GM21381 (cell line): ENCODE measurements at regions not wholly inside any gene's neighbourhood (a gene's known extent, or its start where the extent isn't known, plus 50 kb on each side); places are given as distances from the start of the nearest gene placed in this dataset.

Source experiments
- ATAC-seq: cut with Tn5 transposase; IDR thresholded peaks from one replicate; pipeline ENCODE4 v1.9.1; 2021; ENCODE audit warnings: mild to moderate bottlenecking, moderate library complexity; ENCODE audit not compliant: unreplicated experiment

DNA sequence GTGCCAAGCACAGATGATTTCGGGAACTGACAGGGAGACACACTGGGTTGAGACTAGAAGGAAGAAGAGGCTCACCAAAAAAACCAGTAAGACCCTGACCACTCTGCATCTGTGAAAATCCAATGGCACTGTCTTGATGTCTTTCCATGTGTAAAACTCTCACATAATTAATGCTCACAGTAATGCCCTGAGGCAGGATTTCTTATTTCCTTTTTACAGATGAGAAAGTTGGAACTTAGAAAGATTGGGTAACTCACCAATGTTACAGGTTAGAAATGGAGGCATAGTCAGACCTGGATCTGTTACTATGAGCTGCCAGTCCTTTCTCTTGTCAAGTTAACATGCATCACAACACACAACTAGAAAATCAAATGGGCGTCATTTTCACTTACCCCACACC is 151.0 kb upstream of the MCHR2 start:
- ATAC-seq = no peak

DNA sequence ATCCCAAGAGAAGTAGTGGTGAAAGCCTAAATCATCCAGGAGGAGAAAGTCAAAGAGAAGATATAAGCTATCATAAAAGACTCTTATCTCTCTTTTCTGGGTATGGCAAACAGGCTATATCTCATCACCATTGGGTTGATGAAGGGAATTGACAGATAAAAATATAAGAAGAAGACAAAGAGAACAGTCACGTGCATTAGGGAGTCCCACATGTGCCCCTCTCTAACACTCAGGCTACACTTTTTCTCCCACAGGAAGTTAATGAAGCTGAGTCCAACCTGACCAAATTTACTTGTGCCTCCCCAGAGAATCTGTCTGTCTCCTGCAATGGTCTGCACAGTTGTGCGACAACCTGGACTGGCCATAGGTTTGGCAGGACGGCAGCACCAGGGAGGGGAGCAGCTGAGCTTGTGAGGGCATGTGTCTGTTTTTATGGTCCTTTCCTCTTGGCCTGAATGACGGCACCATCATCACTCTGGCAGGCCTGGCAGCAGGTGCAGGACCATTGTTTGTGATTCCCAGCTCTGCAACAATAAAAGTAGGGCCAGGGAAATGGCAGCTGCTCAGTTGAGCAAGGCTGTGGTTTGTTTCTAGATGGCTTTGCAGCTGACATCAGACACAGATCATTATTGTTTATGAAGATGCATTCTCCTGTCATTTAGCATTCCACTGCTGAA is 144.5 kb upstream of the MCHR2 start:
- no peak for ATAC-seq

DNA sequence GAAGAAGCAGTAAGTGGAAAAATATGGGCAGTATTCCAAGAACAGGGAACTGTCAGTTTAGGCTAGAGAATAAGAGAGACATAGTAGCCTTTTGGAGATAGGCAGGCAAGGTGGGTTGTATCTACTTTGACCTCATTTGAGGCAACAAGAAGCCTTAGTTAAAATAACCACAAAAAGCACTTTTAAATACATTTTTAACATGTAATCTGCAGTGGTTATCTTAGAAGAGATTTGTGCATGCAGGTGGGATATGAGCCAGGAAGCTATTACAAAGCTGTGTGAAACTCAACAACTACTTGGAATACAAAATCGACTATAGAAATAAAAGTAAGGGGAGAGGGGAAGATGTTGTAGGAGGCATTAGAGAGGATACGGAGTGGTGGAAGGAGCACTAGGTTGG is 143.7 kb upstream of the MCHR2 start:
- ATAC-seq = no peak

GRCh38 chr6:100136590-100136989 is 142.6 kb upstream of the MCHR2 start:
- ATAC-seq = no peak

DNA sequence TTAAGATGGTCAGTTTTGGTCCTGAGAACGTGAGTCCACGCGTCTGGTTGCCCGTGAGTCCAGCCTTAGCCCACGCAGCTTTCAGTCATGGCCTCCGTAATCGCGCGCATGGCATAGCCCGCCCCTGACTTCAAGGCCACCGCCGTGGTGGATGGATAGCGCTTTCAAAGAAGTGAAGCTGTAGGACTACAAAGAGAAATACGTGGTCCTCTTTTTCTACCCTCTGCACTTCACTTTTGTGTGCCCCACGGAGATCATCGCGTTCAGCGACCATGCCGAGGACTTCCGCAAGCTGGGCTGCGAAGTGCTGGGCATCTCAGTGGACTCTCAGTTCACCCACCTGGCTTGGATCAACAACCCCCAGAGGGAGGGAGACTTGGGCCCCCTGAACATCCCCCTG is 142.0 kb upstream of the MCHR2 start:
- ATAC-seq = no peak

GRCh38 chr6:100134703-100135102 is 140.7 kb upstream of the MCHR2 start:
- ATAC-seq = no peak

DNA sequence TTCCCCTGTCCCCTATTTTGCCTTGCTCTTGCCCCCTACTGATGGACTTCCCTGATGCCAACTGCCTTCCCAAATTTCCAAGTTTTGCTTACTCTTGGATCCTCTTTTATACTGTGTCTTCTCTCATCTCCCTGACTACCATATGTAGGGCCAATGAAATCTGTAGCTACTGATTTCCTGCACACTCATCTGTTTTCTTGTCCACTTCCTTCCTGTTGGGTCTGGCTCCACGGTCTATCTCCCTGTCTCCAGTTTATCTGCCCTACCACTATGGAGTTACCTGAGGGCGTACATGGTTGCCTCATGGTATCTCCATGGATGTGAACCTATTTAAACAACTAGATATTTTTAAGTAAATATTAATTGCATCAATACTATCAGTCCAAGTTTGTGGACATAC is 140.3 kb upstream of the MCHR2 start:
- ATAC-seq = no peak

DNA sequence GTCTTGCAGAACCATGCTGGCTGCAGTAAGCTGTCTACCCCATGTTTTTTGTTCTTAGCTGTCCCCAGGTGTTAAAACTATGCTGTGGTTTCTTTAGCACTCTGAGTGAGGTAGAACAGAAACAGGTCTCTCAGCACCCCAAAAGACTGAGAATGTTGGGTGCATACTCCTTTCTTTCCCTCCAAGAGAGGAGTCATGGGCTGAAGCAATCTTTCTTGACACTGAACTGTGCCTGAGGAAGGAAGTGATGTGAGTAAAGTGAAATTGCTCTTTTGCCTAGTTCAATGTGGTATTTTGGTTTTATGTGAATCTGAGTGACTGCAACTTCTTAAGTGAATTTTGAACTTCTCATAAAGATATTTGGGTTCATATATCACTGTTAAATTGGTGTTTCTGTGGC is 138.0 kb upstream of the MCHR2 start:
- ATAC-seq = no peak

GRCh38 chr6:100130630-100131029 is 136.6 kb upstream of the MCHR2 start:
- no peak for ATAC-seq

- ATAC-seq = no peak
Observed at GRCh38 chr6:100126790-100127484, 132.9 kb upstream of the MCHR2 start.

DNA sequence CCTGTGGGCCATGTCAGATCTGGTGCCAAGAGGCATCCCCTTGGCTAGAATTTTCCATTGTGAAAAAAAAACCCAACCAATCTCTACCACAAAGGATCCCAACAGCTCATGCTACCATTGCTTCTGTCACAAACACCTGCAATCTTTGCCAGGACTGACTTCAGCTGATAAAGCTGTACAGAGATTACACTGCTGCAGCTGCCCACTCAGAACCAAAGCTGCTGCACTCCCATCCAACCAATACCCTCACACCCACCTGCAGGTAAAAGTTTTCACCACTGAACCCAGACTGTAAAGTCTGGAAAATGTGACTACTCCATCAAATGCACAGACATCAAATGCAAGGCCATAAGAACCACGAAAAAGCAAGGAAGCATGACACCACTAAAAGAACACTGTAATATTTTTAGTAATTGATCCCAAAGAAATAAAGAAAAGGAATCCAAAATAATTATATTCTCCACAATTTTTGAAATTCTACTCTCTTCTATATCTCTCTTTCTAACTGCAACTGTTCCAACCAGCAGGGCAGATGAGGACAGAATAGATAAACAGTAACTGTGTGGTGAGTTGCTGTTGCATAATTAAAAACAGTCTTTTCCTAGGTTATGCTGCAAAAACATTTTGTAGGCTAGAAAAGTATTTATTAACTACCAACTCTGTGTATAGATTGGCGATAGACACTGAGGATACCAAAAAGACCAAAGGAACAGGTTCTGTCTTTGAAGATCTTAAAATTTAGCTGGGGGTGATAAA is 128.0 kb upstream of the MCHR2 start:
- ATAC-seq = no peak

DNA sequence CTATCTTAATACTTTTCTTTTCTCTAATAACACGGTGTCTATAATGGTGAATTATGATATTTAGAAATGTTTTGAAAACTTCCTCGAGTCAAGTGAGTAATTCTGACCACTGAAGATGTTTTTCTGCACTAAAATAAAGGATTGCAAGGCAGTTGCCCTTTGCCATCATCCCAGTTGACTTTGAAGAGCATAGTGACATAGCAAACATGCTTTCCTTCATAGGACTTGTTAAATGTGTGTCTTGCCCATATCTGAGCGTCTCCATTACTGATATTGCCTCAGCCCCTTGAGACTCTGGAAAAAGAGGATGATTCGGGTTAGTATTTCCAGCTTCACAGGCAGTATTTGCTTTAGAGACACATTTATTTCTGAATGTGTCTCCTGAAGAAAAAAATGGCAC is 125.2 kb upstream of the MCHR2 start:
- ATAC-seq = no peak

- no peak for ATAC-seq
Observed at GRCh38 chr6:100118301-100118700, 124.3 kb upstream of the MCHR2 start.

DNA sequence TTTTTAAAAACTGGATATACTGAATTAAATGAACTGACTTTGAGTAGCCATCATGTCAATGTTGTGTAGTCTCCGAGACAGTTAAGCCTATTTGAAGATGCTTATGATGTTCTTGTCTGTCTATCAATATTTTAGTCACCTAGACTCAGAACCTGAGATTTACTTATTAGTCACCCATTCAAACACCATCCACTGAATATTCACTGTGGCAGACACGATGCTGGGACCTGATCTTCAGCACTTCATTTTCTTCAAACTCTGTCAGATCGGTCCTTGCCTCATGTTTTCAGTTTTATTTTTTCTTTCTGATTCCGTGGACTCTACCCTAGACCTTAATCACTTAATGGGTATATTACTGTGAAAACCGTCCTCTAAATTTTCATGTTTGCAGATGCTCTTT is 123.7 kb upstream of the MCHR2 start:
- no peak for ATAC-seq

DNA sequence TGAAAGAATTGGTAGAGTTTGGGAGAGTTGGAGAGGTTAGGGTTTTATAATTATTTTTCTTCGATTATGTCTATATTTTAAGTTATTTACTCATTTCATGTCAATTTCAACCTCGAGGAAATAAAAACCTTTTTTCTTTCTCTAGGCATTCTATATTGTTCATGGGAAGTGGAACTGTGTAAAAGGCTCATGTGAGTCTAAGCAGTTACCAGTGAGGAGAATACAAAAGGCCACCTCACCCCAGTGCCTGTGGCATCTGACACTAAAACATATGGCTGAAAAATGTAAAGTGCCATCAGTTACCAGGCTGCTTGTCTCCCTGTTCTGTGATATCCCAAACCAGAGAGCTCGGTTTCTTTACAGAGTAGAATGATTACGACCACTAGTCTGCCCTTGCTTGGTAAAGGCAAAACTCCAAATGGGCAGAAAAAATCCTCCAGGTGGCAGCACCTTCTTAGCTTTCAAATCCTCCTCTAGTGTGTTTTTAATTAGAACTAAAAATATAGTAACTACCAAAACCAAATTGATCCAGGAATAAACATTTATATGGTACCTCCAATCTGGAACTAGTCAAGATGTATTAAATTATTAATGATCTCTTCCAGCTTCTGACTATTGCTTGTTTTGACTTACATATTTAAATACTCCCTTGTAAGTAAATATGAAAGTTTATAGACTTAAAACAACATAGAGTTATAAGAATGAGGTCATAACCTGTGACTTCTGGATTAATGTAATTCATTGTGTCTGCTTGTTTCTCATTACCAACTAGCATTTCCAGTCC is 122.6 kb upstream of the MCHR2 start:
- ATAC-seq = peak; percentile 55

DNA sequence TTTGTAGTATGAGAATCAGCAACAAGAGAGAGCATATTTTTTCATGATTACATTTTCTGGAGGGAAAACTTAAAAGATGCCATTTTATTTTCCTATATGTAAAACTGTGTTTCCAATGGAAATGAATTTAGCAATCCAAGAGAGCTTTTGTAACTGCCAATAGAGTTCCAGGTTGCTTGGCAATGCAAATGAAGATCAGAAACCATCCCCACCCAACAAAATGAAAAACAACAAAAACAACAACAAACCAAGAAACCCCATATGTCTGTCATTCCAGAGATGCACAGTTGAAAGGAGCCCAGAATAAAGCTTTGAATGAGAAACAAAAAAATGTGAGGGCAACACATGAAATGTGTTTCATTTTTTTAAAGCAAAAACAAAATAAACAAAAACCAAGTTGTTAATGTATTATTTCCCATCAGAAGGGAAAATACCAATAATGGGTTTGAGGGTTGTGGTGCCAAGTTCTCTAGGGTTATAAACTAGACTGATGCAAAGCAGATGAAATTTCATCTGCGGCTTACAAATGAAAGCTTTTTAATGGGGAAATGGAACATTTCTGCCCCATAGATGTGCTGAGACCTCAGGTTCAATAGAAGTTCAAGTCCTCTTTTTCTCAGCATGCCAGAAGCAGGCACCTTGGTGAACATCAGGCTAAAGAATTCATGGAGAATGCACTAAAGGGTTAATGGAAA is 121.5 kb upstream of the MCHR2 start:
- no peak for ATAC-seq

DNA sequence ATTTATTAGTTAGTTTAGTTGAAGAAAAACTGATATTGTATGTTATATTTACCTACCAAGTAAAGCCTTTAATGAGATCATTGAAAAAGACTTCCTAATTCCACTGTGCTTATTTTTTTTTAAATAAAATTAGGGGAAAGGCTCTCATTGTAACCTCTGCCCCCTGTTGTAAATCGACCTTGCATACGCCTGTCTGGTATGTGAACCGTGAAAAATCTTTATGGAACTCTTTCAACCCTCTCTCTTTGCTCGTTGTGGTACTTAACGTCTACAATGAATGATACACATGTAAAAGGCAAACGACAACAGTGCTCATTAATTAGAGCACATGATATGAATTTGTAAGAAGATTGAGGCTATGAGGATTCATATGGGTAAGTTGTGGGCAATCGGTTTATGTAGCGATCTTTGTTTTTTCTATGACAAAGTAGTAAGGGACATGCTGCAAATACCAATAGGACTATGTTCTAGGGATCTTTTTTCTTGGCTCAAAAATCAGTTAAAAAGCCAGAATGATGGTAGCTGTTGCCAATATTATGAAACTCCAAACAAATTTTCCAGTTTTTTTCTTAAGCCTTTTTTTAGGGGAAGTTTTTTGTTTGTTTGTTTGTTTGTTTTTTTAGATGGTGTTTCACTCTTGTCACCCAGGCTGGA is 119.0 kb upstream of the MCHR2 start:
- ATAC-seq = no peak

DNA sequence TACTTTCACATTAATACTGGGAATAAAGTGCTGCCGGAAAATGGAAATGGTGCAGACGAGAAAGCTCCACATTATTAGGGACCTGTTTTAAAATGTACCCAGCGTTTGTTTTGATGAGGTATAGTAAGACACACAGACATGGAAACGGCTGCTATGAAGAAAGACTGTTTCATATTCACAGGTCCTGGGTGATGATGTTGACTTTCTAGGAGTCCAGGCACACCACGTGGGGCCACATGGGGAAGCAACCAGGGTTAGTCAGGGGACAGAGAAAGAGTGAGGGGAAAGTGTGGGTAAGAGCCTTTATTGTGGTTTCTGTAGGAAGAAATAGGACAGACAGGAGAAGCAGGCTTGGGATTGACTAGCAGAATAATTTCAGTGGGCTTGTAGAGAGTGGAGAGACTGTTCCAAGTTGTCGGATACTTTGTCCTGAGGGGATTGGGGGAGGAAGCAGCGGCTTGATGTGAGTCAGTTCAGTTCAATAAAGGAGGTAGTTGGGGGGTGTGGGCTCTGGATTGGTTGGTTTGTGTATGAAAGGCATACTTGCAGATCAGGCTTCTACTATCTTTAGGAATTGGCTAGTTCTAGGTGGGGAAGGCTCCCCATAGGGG is 112.0 kb upstream of the MCHR2 start:
- no peak for ATAC-seq

GRCh38 chr6:100105138-100105537 is 111.1 kb upstream of the MCHR2 start:
- ATAC-seq = peak; percentile 46

- no peak for ATAC-seq
Observed at GRCh38 chr6:100103931-100104330, 109.9 kb upstream of the MCHR2 start.
